B cell (primary cell): ENCODE measurements at regions not wholly inside any gene's neighbourhood (a gene's known extent, or its start where the extent isn't known, plus 50 kb on each side); places are given as distances from the start of the nearest gene placed in this dataset.

Source experiments
- ATAC-seq: fragments of 200-7000 bp; cut with Tn5 transposase; one replicate; pipeline ENCODE4 v1.10.0; 2021; ENCODE audit warnings: low read depth, mild to moderate bottlenecking, moderate number of reproducible peaks, moderate library complexity
- CTCF ChIA-PET: fragments of 350-600 bp; sonication (Branson Sonifier 250); formaldehyde crosslinking; loops from one replicate; lab custom pipeline; 2021; ENCODE audit warnings: antibody characterized with exemption, inconsistent platforms; lab: Charles Lee
- POLR2A ChIA-PET: fragments of 350-600 bp; sonication (Branson Sonifier 250); formaldehyde crosslinking; loops from one replicate; lab custom pipeline; 2021; ENCODE audit warnings: antibody characterized with exemption; lab: Charles Lee
- DNase-seq: peaks from one replicate; pipeline ENCODE4 v3.0.0; 2013
- H2AFZ ChIP-seq: 2 replicates; pipeline ENCODE4 v1.6.1; 2012; ENCODE audit warnings: mild to moderate bottlenecking, low read depth, low read length; ENCODE audit not compliant: insufficient read depth, poor library complexity, severe bottlenecking
- H3K27ac ChIP-seq, 2 donors: 1 replicate in 1 of 2; 2 replicates in 1 of 2; pipeline ENCODE4 v1.5.1; 2012 to 2013; ENCODE audit warnings: low read length in 2 of 2, mild to moderate bottlenecking in 2 of 2, moderate library complexity in 1 of 2
- H3K27me3 ChIP-seq, 4 experiments: fragments of 200-600 bp in 1 of 4; sonication (generic) in 1 of 4; replicated peaks in 1 of 4; 1 replicate in 2 of 4; 2 replicates in 2 of 4; pipeline versions ENCODE4 v1.6.1 to v1.7.0; 2013 to 2016; ENCODE audit warnings: low read length in 3 of 4, mild to moderate bottlenecking in 2 of 4, mixed read lengths in 1 of 4, moderate library complexity in 1 of 4; ENCODE audit not compliant: insufficient read depth in 4 of 4, control insufficient read depth in 3 of 4; ENCODE audit errors: control extremely low read depth in 1 of 4
- H3K36me3 ChIP-seq, 2 experiments: replicated peaks in 1 of 2; 1 replicate in 1 of 2; 2 replicates in 1 of 2; pipeline versions ENCODE4 v1.6.1 to v1.7.1; 2013; ENCODE audit warnings: low read length in 1 of 2; ENCODE audit not compliant: insufficient read depth in 2 of 2, control insufficient read depth in 1 of 2; ENCODE audit errors: control extremely low read depth in 1 of 2, extremely low read depth in 1 of 2
- H3K4me1 ChIP-seq, 2 donors: fragments of 200-600 bp in 1 of 2; sonication (generic) in 1 of 2; 1 replicate in 1 of 2; 2 replicates in 1 of 2; pipeline versions ENCODE4 v1.5.1 to v1.6.1; 2013 to 2017; ENCODE audit warnings: low read length in 2 of 2; ENCODE audit not compliant: control insufficient read depth in 2 of 2, insufficient read depth in 2 of 2
- H3K4me2 ChIP-seq: replicated peaks from 2 replicates; pipeline ENCODE3; 2012; ENCODE audit warnings: mild to moderate bottlenecking, low read depth, low read length; ENCODE audit not compliant: poor library complexity, severe bottlenecking
- H3K4me3 ChIP-seq, 5 experiments: fragments of 200-600 bp in 1 of 5; sonication (generic) in 1 of 5; 1 replicate in 3 of 5; 2 replicates in 2 of 5; pipeline versions ENCODE4 v1.5.1 to v1.7.0; 2011 to 2016; ENCODE audit warnings: low read length in 4 of 5, mild to moderate bottlenecking in 4 of 5, low read depth in 2 of 5, control low read depth in 1 of 5, moderate library complexity in 1 of 5; ENCODE audit not compliant: insufficient read depth in 1 of 5; ENCODE audit errors: control extremely low read depth in 1 of 5, extremely low read depth in 1 of 5
- H3K79me2 ChIP-seq: fragments of 200-600 bp; sonication (generic); one replicate; pipeline ENCODE4 v1.6.0; 2016; ENCODE audit warnings: low read length; ENCODE audit not compliant: control insufficient read depth, insufficient read depth
- H3K9ac ChIP-seq: fragments of 200-600 bp; sonication (generic); 2 replicates; pipeline ENCODE4 v1.6.1; 2017; ENCODE audit warnings: mild to moderate bottlenecking, low read length, moderate library complexity
- H3K9me3 ChIP-seq, 3 donors: one replicate each; pipeline versions ENCODE4 v1.6.1 to v1.7.1; 2013; ENCODE audit warnings: low read length in 2 of 3; ENCODE audit not compliant: control insufficient read depth in 2 of 3, insufficient read depth in 1 of 3; ENCODE audit errors: control extremely low read depth in 1 of 3
- H4K20me1 ChIP-seq: 2 replicates; pipeline ENCODE4 v1.6.0; 2012; ENCODE audit warnings: mild to moderate bottlenecking, low read length; ENCODE audit not compliant: insufficient read depth, control insufficient read depth, poor library complexity, severe bottlenecking
- H3K27ac Mint-ChIP-seq: one replicate; pipeline ENCODE4 v1.8.0; 2021; ENCODE audit warnings: mixed read lengths
- H3K27me3 Mint-ChIP-seq: one replicate; pipeline ENCODE4 v1.8.0; 2021; ENCODE audit warnings: mixed read lengths
- H3K4me1 Mint-ChIP-seq: one replicate; pipeline ENCODE4 v1.8.0; 2021; ENCODE audit warnings: mixed read lengths
- H3K4me3 Mint-ChIP-seq: one replicate; pipeline ENCODE4 v1.8.0; 2021; ENCODE audit warnings: mixed read lengths
- H3K9me3 Mint-ChIP-seq: one replicate; pipeline ENCODE4 v1.8.0; 2022; ENCODE audit warnings: mixed read lengths; ENCODE audit not compliant: insufficient read depth
- EZH2 ChIP-seq: IDR thresholded peaks from 2 replicates; pipeline ENCODE4 v1.6.1; 2012; ENCODE audit warnings: borderline replicate concordance, low read depth, mild to moderate bottlenecking, moderate library complexity, low read length; ENCODE audit not compliant: insufficient read depth, poor library complexity, severe bottlenecking
- WGBS: methylation state at CpG from one replicate; pipeline ENCODE4 v1.1.5; 2013; ENCODE audit warnings: missing lambda C conversion rate; ENCODE audit not compliant: insufficient coverage; 5-methylcytosine and 5-hydroxymethylcytosine counted together
- intact Hi-C: fragments of 100-400 bp; cut with micrococcal nuclease; formaldehyde crosslinking; loops from one replicate; pipeline ENCODE4 v1.10.0; 2022
- TF ChIP-seq, protein P1 (sequence below): fragments of 200-600 bp; IDR thresholded peaks from one replicate; pipeline ENCODE4 v1.8.0; 2022; ENCODE audit warnings: antibody characterized with exemption, mild to moderate bottlenecking

DNA sequence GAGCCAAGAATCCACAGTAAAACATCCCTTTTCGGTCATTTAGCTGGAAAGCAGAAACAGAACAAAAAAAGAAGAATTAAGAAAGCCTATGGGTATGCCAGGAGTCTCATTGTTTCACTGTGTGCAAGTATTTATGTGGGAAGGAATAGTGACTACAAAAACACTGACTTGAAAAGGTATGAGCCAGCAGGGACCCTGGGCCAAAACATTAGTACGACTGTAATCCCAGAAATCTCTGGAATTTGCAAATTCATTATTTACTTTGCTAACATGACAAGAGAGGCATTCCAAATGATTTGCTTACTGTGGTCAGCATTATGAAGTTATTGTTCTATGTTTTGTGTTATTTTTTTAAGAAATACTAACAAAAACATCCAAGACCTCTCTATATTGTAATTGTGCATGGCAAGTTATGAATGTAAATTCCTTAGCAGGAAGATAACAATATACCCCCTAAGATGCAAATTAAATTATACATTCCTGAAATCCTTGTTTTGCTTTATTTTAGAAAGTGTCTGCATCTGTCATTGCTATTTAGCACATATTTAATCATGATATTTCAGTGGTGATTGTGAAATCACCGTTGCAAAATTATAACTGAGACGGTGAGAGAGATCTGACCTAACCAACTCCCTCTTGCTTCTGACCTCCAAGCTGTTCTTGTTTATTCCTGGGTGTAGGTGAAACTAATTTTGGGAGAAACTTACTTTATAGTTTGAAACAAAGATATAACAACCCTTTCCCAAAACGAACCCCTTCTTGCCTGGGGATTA, 299.2 kb downstream of the ZPLD1 start:
- H3K27me3 Mint-ChIP-seq, result no peaks in the 10 kb centered on the region
- ChIA-PET CTCF (no interaction called here), POLR2A (no interaction called here)
- no peak overlapping the region for H3K9ac ChIP-seq
- no peak for DNase-seq
- H3K36me3 ChIP-seq, result no peaks in the 10 kb centered on the region
- no peaks in the 10 kb centered on the region for H3K4me1 ChIP-seq
- WGBS, result 100% methylated on average over 1 of the region's 5 CpGs
- H3K4me3 ChIP-seq, result no peak overlapping the region
- H2AFZ ChIP-seq, result no peak overlapping the region
- no peaks in the 10 kb centered on the region for H3K9me3 Mint-ChIP-seq
- H3K4me3 Mint-ChIP-seq, result no peak overlapping the region
- TF ChIP-seq EZH2, result no peak
- TF ChIP-seq, protein P1, sequence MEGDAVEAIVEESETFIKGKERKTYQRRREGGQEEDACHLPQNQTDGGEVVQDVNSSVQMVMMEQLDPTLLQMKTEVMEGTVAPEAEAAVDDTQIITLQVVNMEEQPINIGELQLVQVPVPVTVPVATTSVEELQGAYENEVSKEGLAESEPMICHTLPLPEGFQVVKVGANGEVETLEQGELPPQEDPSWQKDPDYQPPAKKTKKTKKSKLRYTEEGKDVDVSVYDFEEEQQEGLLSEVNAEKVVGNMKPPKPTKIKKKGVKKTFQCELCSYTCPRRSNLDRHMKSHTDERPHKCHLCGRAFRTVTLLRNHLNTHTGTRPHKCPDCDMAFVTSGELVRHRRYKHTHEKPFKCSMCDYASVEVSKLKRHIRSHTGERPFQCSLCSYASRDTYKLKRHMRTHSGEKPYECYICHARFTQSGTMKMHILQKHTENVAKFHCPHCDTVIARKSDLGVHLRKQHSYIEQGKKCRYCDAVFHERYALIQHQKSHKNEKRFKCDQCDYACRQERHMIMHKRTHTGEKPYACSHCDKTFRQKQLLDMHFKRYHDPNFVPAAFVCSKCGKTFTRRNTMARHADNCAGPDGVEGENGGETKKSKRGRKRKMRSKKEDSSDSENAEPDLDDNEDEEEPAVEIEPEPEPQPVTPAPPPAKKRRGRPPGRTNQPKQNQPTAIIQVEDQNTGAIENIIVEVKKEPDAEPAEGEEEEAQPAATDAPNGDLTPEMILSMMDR, result no peak
- H3K27ac ChIP-seq, result no peak overlapping the region
- H3K27ac Mint-ChIP-seq, result no peak overlapping the region
- H3K4me1 Mint-ChIP-seq, result no peaks in the 10 kb centered on the region
- ATAC-seq, result no peak
- no peak overlapping the region for H3K4me2 ChIP-seq
- intact Hi-C loops, result no loop called here
- no peaks in the 10 kb centered on the region for H4K20me1 ChIP-seq
- peaks cover 0 to 5% (median 0%) of the 10 kb centered on the region in 3 donors for H3K9me3 ChIP-seq
- H3K79me2 ChIP-seq, result no peaks in the 10 kb centered on the region
- no peaks in the 10 kb centered on the region for H3K27me3 ChIP-seq

DNA sequence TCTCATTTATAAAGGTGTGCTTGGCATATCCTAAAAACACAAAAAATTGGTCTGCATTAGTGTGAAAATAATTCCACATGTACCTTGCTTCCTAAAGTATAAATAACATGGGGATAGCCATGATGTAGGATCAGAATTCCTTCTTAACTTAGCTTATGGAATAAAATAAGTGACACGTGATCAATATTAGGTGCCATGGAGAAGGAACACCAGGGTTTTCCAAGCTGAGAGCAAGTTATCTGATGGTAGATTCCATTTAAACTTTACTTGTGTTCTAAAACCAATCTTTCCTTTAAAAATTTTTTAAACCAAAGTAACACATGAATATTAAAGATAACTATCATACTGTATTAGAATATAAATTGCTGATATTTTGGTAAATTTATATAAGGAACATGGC, 300.5 kb downstream of the ZPLD1 start:
- POLR2A ChIA-PET, result no interaction called here
- peaks cover 0 to 5% (median 0%) of the 10 kb centered on the region in 3 donors for H3K9me3 ChIP-seq
- DNase-seq, result no peak
- no peaks in the 10 kb centered on the region for H3K4me1 Mint-ChIP-seq
- H3K27ac Mint-ChIP-seq, result no peak overlapping the region
- no peaks in the 10 kb centered on the region for H3K27me3 Mint-ChIP-seq
- H3K4me3 ChIP-seq, result no peak overlapping the region
- no peak overlapping the region for H3K4me2 ChIP-seq
- no peak overlapping the region for H2AFZ ChIP-seq
- no peak for TF ChIP-seq EZH2
- TF ChIP-seq, protein P1, result no peak
- ATAC-seq, result no peak
- CTCF ChIA-PET, result no interaction called here
- H4K20me1 ChIP-seq, result no peaks in the 10 kb centered on the region
- no peak overlapping the region for H3K9ac ChIP-seq
- H3K27me3 ChIP-seq, result no peaks in the 10 kb centered on the region
- intact Hi-C loops, result no loop called here
- no CpG with 5 or more reads among the region's 1 CpG for whole genome bisulfite sequencing
- no peak overlapping the region for H3K4me3 Mint-ChIP-seq
- no peaks in the 10 kb centered on the region for H3K9me3 Mint-ChIP-seq
- no peaks in the 10 kb centered on the region for H3K36me3 ChIP-seq
- no peaks in the 10 kb centered on the region for H3K4me1 ChIP-seq
- H3K27ac ChIP-seq, result no peak overlapping the region
- H3K79me2 ChIP-seq, result no peaks in the 10 kb centered on the region
